ENCODE measurements at regions not wholly inside any gene's neighbourhood (a gene's known extent, or its start where the extent isn't known, plus 50 kb on each side); places are given as distances from the start of the nearest gene placed in this dataset.

GRCh38 chr2:173607606-173608311 lies 253.1 kb downstream of the CDCA7 start:
- no peak for DNase-seq (ENCODE audit: low read depth)

GRCh38 chr2:173611121-173611520 lies 256.4 kb downstream of the CDCA7 start:
- TF ChIP-seq CTCF (IDR thresholded peaks at IDR 0.05; ENCODE audit: control insufficient read depth, extremely low read depth, insufficient read depth): no peak
- no peak for DNase-seq (ENCODE audit: low read depth)
- no peak overlapping the region for H3K4me3 ChIP-seq (ENCODE audit: low read depth, low read length)

More at GRCh38 chr2:173607606-173608311, 253.1 kb downstream of the CDCA7 start:
- TF ChIP-seq CTCF (IDR thresholded peaks at IDR 0.05; ENCODE audit: control insufficient read depth, extremely low read depth, insufficient read depth): no peak
- H3K4me3 ChIP-seq (ENCODE audit: low read depth, low read length): no peak overlapping the region

GRCh38 chr2:173612354-173612753 lies 257.7 kb downstream of the CDCA7 start:
- no peak overlapping the region for H3K4me3 ChIP-seq (ENCODE audit: low read depth, low read length)
- TF ChIP-seq CTCF (IDR thresholded peaks at IDR 0.05; ENCODE audit: control insufficient read depth, extremely low read depth, insufficient read depth): no peak
- no peak for DNase-seq (ENCODE audit: low read depth)

GRCh38 chr2:173613386-173613785 lies 258.7 kb downstream of the CDCA7 start:
- TF ChIP-seq CTCF (IDR thresholded peaks at IDR 0.05; ENCODE audit: control insufficient read depth, extremely low read depth, insufficient read depth): no peak
- DNase-seq (ENCODE audit: low read depth): no peak
- H3K4me3 ChIP-seq (ENCODE audit: low read depth, low read length): no peak overlapping the region

GRCh38 chr2:173614265-173614930 lies 259.7 kb downstream of the CDCA7 start:
- no peak overlapping the region for H3K4me3 ChIP-seq (ENCODE audit: low read depth, low read length)
- TF ChIP-seq CTCF (IDR thresholded peaks at IDR 0.05; ENCODE audit: control insufficient read depth, extremely low read depth, insufficient read depth): no peak
- peak; percentile 56 for DNase-seq (ENCODE audit: low read depth)

- no peak for TF ChIP-seq CTCF (IDR thresholded peaks at IDR 0.05; ENCODE audit: control insufficient read depth, extremely low read depth, insufficient read depth)
- DNase-seq (ENCODE audit: low read depth): no peak
- H3K4me3 ChIP-seq (ENCODE audit: low read depth, low read length): no peak overlapping the region
These were observed 269.0 kb downstream of the CDCA7 start for GRCh38 chr2:173623438-173624319.

All from LNCaP clone FGC (cell line).